Immature natural killer cell (primary cell): ENCODE measurements at regions not wholly inside any gene's neighbourhood (a gene's known extent, or its start where the extent isn't known, plus 50 kb on each side); places are given as distances from the start of the nearest gene placed in this dataset.

Experiments
- DNase-seq, 3 donors: peaks; one replicate each; pipeline ENCODE4 v3.0.0; 2022; ENCODE audit warnings: mixed read lengths in 1 of 3
- H3K27ac Mint-ChIP-seq, 6 donors: one replicate each; pipeline ENCODE4 v1.8.0; 2020; ENCODE audit warnings: mixed read lengths in 6 of 6, mild to moderate bottlenecking in 5 of 6, inconsistent platforms in 4 of 6, moderate library complexity in 3 of 6
- H3K27me3 Mint-ChIP-seq, 3 donors: one replicate each; pipeline ENCODE4 v1.8.0; 2020 to 2021; ENCODE audit warnings: low read depth in 3 of 3, mild to moderate bottlenecking in 3 of 3, mixed read lengths in 3 of 3, moderate library complexity in 3 of 3, inconsistent platforms in 1 of 3
- H3K36me3 Mint-ChIP-seq, 3 donors: one replicate each; pipeline ENCODE4 v1.8.0; 2020; ENCODE audit warnings: mixed read lengths in 3 of 3, inconsistent platforms in 2 of 3, mild to moderate bottlenecking in 2 of 3
- H3K4me1 Mint-ChIP-seq, 2 donors: one replicate each; pipeline ENCODE4 v1.8.0; 2020; ENCODE audit warnings: inconsistent platforms in 2 of 2, mild to moderate bottlenecking in 2 of 2, mixed read lengths in 2 of 2, moderate library complexity in 1 of 2
- H3K4me3 Mint-ChIP-seq, 5 donors: one replicate each; pipeline ENCODE4 v1.8.0; 2020; ENCODE audit warnings: mild to moderate bottlenecking in 5 of 5, mixed read lengths in 5 of 5, inconsistent platforms in 3 of 5, moderate library complexity in 3 of 5
- H3K9me3 Mint-ChIP-seq, 6 donors: one replicate each; pipeline ENCODE4 v1.8.0; 2020; ENCODE audit warnings: mild to moderate bottlenecking in 6 of 6, mixed read lengths in 6 of 6, inconsistent platforms in 4 of 6, moderate library complexity in 3 of 6

DNA sequence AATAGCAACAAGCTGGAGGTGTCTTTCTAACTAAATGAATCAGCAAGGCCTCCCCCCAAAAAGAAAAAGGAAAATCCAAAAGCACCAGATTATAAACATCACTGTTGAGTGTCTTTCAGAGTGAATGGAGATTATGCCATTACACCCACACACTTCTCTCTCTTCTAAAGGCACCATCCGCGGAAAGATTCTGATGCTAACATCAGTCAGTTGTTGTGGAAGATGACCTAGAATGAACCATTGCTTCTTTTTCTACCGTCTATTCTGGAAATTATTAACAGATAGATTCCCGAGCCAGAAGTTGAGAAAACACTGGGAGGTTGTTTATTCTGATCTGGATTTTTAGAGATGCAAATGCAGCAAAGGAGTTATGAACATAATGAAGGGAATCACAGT is 60.9 kb upstream of the FAM20A start:
- DNase-seq, result no peak
- H3K4me3 Mint-ChIP-seq, result no peak overlapping the region
- H3K4me1 Mint-ChIP-seq, result no peaks in the 10 kb centered on the region
- H3K9me3 Mint-ChIP-seq, result no peaks in the 10 kb centered on the region
- H3K27me3 Mint-ChIP-seq, result peaks cover 2 to 11% (median 9%) of the 10 kb centered on the region in 3 donors
- peaks cover 0 to 4% (median 0%) of the 10 kb centered on the region in 3 donors for H3K36me3 Mint-ChIP-seq
- H3K27ac Mint-ChIP-seq, result no peak overlapping the region

DNA sequence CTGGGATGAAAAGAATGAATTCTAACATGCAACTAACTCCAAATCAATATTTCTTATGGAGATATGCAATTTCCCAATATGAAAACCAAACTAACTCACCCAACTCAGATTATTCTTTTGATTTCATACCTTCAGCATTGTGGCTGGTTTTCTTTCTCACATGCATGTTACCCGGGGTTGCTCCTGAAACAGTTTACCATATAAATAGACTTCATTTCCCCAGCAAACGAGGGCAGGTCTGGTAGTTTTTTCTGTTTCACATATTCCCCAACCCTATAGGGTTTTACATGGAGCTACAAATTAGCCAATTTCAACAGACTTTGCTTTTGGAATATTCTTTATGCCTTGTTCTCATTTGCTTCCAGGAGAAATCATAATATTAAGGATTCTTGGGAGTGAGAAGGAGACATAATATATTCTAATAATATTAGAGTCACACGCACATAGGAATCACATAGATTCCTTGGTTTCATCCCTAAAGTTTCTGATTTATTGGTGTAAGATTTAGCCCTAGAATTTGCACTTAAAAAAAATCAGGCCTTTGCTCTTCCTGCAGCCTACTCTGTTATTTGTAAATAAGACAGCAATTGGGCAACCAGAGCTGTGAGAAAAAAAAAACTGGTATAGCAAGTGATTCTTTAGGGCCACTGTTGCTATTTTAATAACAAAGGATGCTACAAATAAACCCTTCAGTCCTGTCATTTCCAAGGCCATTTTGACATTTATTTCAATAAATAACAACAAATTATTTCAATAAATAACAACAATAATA is 60.3 kb upstream of the FAM20A start:
- no peaks in the 10 kb centered on the region for H3K9me3 Mint-ChIP-seq
- no peak overlapping the region for H3K4me3 Mint-ChIP-seq
- H3K27ac Mint-ChIP-seq, result no peak overlapping the region
- peaks cover 4 to 12% (median 9%) of the 10 kb centered on the region in 3 donors for H3K27me3 Mint-ChIP-seq
- H3K36me3 Mint-ChIP-seq, result peaks cover 0 to 4% (median 0%) of the 10 kb centered on the region in 3 donors
- no peak for DNase-seq
- H3K4me1 Mint-ChIP-seq, result no peaks in the 10 kb centered on the region

DNA sequence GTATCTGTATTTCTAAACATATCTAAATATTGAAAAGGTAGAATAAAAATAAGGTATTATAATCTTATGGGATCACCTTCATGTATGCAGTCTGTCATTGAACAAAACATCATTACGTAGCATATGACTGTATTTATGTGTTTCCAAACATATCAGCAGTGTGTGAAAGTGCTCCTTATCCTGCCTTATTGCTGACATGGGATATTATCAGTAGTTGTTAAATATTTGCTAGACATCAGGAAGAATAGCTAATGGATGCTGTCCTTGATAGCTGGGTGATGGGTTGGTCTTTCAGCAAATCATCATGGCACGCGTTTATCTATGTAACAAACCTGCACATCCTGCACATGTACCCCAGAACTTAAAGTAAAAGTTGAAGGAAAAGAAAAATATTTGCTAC is 59.1 kb upstream of the FAM20A start:
- H3K36me3 Mint-ChIP-seq, result peaks cover 0 to 4% (median 0%) of the 10 kb centered on the region in 3 donors
- H3K27ac Mint-ChIP-seq, result no peak overlapping the region
- H3K27me3 Mint-ChIP-seq, result peaks cover 4 to 7% (median 7%) of the 10 kb centered on the region in 3 donors
- H3K4me1 Mint-ChIP-seq, result no peaks in the 10 kb centered on the region
- DNase-seq, result no peak
- H3K9me3 Mint-ChIP-seq, result no peaks in the 10 kb centered on the region
- H3K4me3 Mint-ChIP-seq, result no peak overlapping the region

DNA sequence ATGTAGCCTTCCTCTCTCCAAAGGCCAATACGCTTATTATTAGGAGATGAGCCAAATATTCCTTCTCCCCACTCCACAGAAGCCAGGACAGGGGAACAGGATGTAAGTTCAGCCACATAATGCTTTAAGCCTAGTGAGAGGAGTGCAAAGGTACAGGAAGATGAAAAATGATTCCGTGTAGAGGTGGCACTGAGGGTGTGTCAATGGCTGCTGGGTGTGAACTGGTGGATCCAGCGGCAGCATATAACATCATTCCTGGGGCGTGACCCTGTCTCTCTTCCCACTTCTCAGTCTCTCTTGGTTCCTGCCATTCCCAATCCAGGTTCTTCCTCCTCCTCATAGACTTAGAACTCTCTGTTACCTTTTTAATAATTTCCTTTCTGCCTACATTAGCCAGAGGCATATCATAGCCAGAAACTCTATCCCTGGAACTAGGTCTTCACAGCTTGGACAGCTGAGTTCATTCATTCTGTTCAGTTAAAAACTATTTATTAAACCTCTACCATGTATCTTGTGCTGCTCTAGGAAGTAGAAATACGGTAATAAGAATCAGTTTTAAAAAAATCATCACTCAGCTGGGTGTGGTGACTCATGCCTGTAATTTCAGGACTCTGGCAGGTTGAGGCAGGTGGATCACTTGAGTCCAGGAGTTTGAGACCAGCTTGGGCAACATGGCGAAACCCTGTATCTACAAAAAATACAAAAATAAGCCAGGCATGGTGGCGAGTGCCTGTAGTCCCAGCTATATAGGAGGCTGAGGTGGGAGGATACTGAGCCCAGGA is 58.0 kb upstream of the FAM20A start:
- Mint-ChIP-seq H3K27me3 (peaks cover 4 to 7% (median 6%) of the 10 kb centered on the region in 3 donors), H3K36me3 (peaks cover 0 to 4% (median 0%) of the 10 kb centered on the region in 3 donors), H3K4me3 (no peak overlapping the region), H3K27ac (no peak overlapping the region), H3K9me3 (no peaks in the 10 kb centered on the region), H3K4me1 (no peaks in the 10 kb centered on the region)
- DNase-seq, result no peak

DNA sequence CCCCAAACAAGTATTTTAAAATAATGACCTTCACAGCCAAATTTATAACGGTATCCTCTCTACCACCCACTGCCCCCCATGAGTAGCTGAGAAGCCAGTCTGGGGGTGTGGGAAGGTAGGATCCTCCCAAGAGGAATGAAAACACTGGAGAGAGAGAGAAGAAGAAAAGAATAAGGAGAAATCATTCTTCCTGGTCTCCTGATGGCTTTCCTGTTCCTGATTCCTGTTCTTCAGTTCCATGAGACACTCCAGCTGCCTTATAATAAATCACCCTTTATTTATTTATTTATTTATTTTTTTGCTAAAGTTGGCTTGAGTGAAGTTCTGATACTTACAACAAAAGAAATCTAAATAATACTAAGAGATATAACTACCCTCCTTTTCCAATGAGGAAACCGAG is 56.4 kb upstream of the FAM20A start:
- DNase-seq, result no peak
- H3K27me3 Mint-ChIP-seq, result peaks cover 0 to 6% (median 2%) of the 10 kb centered on the region in 3 donors
- H3K4me3 Mint-ChIP-seq, result no peak overlapping the region
- no peaks in the 10 kb centered on the region for H3K4me1 Mint-ChIP-seq
- H3K27ac Mint-ChIP-seq, result no peak overlapping the region
- H3K9me3 Mint-ChIP-seq, result peaks cover 0 to 2% (median 0%) of the 10 kb centered on the region in 6 donors
- H3K36me3 Mint-ChIP-seq, result peaks cover 0 to 4% (median 0%) of the 10 kb centered on the region in 3 donors

DNA sequence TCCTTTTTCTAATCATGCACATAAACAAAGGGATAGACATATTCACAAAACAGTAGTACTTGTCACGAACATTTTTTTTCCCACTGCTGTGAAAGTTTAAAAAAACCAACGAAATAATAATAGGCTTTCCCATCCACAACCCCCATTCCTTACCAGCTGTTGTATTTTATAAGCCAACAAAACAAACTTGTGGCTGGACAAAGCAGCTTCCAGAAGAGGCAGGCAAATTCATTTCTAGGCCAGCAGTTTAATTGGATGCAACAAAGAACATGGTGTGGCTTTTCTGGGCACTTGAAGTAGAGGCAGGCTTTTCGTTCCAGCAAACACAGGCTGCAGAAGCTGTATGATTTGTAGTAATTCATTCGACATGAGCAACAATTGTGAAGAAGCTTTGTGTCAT is 56.0 kb upstream of the FAM20A start:
- H3K4me1 Mint-ChIP-seq, result no peaks in the 10 kb centered on the region
- H3K27me3 Mint-ChIP-seq, result peaks cover 0 to 6% (median 2%) of the 10 kb centered on the region in 3 donors
- no peak overlapping the region for H3K27ac Mint-ChIP-seq
- no peak overlapping the region for H3K4me3 Mint-ChIP-seq
- H3K9me3 Mint-ChIP-seq, result peaks cover 0 to 2% (median 0%) of the 10 kb centered on the region in 6 donors
- DNase-seq, result no peak
- peaks cover 0 to 4% (median 0%) of the 10 kb centered on the region in 3 donors for H3K36me3 Mint-ChIP-seq

DNA sequence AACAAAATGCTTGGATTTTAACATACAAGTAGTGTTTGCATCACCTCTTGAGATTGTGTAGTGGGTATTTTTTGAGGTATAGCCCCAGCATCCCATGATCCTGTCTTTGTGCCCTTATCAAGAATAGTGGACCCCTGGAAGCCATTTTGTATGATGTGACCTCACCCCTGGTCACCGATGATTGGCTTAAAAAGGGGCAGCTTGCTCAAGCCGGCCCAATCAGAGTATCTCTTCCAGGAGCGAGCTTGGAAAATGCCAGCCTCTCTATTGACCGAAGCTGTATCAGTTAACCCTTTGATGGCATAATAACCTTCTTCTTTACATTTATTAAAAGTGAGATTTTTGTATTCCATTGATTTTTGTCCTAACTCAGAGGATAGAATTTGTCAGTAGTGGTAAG is 55.5 kb upstream of the FAM20A start:
- Mint-ChIP-seq H3K4me1 (no peaks in the 10 kb centered on the region), H3K36me3 (peaks cover 0 to 4% (median 0%) of the 10 kb centered on the region in 3 donors), H3K4me3 (no peak overlapping the region), H3K9me3 (peaks cover 0 to 2% (median 0%) of the 10 kb centered on the region in 6 donors), H3K27ac (no peak overlapping the region), H3K27me3 (peaks cover 0 to 6% (median 2%) of the 10 kb centered on the region in 3 donors)
- DNase-seq, result no peak
